Kidney glomerular epithelial cell (primary cell): ENCODE measurements at regions not wholly inside any gene's neighbourhood (a gene's known extent, or its start where the extent isn't known, plus 50 kb on each side); places are given as distances from the start of the nearest gene placed in this dataset.

ENCODE experiments used
- DNase-seq: peaks from one replicate; lab custom pipeline; 2025; lab: John Stamatoyannopoulos, UW

GRCh38 chr11:10387206-10388083 is 67.6 kb upstream of the AMPD3 start:
- DNase-seq: no peak

- DNase-seq: no peak
Measured at GRCh38 chr11:10388101-10388500, 67.0 kb upstream of the AMPD3 start.

DNA sequence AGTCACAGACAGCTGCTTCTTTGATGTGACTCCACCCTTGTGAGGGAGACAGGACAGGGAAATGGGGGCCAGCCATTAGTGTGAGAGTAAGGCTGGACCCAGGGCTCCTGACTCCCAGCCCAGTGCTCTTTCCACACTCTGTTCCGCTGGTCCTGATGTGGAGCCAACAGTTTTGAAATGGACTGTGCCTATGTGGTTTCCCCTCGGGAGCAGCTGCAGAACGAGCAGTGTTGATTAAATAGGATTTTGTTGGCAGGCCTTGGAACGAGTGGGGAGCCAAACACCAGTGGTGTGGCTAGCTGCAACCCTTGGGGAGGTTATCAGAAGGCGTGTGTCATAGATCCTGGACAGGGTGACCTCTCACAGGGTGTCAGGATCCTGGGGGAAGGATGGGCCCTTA is 66.5 kb upstream of the AMPD3 start:
- DNase-seq: no peak

DNA sequence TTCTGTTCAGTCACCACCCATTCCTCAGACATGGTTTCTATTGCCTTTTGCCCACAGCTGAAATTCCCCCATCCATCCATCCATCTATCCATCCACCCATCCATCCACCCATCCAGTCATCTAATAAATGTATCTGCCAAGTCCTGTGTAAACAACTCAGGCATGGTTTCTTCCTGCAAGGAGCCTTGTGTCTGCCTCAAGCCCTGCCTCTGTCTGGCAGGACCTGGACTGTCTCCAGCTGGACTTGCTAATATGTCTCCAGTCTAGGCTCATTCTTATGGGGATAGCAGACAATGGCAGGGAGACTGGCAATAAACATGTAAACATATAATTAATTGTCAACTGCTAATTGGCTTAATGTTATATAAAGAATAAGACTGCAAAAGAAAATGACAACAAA is 64.7 kb upstream of the AMPD3 start:
- DNase-seq: no peak

- DNase-seq: no peak
Measured at GRCh38 chr11:10392095-10393079, 62.7 kb upstream of the AMPD3 start.

DNA sequence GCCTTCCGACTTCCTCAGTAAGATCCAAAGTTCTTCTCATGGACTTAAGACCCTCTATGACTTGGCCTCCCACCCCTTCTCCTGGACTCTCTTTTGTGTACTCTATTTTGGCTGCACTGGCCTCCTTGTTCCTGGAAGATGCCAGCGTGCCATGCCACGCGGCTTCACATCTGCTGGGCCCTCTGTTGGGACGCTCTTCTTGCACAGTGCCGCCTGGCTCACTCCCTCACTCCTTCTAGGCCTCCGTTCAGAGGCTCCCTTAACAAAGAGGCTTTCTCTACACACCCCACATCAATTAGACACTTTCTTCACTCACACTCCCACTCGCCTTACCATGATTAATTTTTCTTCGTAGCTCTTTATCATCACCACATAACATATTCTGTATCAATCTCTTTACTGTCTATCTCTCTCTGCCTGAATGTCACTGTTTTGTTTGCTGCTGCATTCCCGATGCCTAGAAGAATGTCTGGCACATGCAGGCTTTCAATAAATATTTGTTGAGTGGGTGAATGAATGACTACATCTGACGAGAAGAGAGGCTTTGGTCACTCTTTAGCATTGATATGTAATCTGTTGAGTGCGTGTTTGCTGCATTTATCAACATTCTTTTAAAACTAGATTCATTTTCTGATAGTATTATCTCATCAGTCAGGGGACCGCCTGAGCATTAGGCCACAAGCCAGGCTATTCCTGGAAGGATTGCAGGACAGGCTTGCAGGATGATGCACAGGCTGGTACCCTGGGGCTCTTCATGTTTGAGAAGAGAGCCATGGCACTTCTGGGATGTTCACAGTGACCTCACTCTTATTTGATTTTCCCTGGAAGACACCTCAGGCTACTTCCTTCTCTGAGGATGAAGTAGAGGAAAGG is 60.6 kb upstream of the AMPD3 start:
- no peak for DNase-seq

GRCh38 chr11:10395166-10395897 is 59.7 kb upstream of the AMPD3 start:
- no peak for DNase-seq

GRCh38 chr11:10396771-10397170 is 58.3 kb upstream of the AMPD3 start:
- DNase-seq: no peak

DNA sequence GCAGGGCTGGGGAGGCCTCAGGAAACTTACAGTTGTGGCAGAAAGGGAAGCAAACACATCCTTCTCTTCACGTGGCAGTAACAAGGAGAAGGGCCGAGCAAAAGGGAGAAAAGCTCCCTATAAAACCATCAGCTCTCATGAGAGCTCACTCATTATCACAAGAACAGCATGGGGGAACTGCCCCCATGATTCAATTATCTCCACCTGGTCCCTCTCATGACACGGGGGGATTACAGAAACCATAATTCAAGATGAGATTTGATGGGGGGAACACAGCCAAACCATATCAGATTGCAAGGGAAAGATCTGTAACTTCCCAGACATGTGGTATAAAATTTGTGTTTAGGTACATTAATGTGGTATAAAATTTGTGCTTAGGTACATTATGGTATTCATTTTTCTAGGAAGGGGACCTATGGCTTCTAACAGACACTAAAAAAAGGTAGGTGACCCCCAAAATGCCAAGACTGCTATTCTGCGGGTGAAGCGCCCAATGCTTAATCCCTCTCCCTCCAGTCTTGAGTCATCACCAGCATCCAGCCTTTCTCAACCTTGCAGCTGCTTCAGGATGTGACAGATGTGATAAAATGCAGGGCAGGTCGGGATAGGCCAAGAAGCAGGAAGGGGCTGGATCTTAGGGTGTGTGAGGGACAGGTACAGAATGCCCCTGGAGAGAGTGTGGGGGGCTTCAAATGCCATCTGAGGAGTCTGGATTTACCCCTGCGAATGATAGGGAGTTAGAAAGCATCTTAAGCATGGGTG is 57.7 kb upstream of the AMPD3 start:
- no peak for DNase-seq

DNA sequence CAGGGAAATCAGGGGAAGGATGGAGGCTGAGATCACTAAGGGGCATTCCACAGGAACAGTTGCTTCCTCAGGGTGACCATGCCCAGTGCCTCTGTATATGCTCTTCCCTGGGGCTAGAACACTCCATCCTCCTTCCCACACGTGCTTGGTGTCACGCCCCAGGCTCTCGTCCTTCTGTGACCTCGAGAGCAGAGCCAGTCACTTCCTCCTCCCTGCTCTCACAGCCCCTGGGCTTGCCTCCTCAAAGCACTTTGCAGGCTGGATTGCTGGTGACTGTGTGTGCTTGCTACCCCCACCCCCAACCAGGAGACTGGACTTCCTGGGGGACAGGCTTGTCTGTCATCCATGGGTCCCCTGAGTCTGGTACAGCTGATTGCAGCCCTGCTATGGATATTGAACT is 56.5 kb upstream of the AMPD3 start:
- no peak for DNase-seq

GRCh38 chr11:10400856-10401255 is 54.2 kb upstream of the AMPD3 start:
- DNase-seq: no peak

DNA sequence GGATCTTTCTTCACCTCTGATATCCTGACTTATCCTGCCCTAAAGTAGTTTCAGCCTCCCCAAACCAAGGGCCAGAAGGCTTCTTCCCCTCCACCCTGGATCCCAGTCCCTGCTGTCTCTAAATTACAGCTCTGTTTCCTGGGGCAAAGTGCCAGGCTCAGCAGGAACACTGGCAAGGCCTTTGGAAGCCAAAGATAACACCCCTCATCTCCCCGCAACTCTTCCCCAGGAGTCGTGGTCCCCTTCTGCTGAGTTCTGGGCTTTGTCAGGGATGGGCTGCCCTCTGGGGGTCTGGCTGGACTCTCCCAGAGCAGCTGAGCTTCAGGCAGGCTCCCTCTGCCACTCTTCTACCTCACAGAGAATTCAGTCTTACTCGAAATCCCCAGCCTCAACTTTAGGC is 53.8 kb upstream of the AMPD3 start:
- DNase-seq: no peak

DNA sequence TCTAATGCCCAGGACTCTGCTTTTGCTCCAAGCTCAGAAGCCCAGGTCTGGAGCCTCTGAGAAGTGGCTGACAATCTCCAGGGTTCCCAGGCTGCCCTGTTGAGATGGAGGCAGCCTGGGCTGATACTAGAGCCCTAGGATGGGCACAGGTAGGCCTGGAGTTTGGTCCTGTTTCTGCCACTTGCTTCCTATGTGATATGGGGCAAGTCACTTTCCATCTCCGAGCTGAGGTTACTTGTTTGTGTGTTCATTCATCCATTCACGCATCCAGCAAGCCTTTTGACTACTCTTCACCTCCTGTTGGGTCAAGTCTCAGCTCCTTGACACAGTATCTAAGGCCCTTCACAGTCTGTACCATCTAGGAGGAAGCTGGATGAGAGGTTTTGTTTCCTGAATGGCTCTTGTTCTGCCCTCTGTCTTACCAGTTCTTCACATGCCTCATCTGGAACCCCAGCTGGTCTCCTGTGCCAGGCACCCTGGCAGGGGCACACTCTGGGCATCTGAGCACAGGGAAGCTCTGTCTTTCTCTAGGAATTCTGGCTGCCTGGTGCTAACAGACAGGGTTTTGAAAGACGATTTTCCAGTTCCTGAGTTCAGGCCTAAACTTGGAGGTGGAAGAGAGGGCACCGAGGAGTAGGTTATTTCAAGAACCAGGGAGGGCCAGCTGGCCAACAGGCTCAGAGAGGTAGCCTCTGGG is 53.2 kb upstream of the AMPD3 start:
- DNase-seq: no peak
